ENCODE measurements at regions not wholly inside any gene's neighbourhood (a gene's known extent, or its start where the extent isn't known, plus 50 kb on each side); places are given as distances from the start of the nearest gene placed in this dataset.

- no peak for ATAC-seq
- TF ChIP-seq RARB (CRISPR knock-in tag; IDR thresholded peaks at IDR 0.05) (no peak), TOX (CRISPR knock-in tag; IDR thresholded peaks at IDR 0.05; ENCODE audit: borderline replicate concordance) (no peak), BACH2 (CRISPR knock-in tag; IDR thresholded peaks at IDR 0.05; ENCODE audit: borderline replicate concordance) (no peak), TCF4 (CRISPR knock-in tag; IDR thresholded peaks at IDR 0.05; ENCODE audit: borderline replicate concordance) (no peak), GLIS3 (CRISPR knock-in tag; IDR thresholded peaks at IDR 0.05) (no peak), SNAI2 (CRISPR knock-in tag; IDR thresholded peaks at IDR 0.05) (no peak), CREB5 (CRISPR knock-in tag; IDR thresholded peaks at IDR 0.05; ENCODE audit: low read depth) (no peak), ISL1 (CRISPR knock-in tag; IDR thresholded peaks at IDR 0.05) (no peak), ZNF8 (CRISPR knock-in tag; IDR thresholded peaks at IDR 0.05) (no peak), CSDC2 (CRISPR knock-in tag; IDR thresholded peaks at IDR 0.05) (no peak), ZFP30 (CRISPR knock-in tag; IDR thresholded peaks at IDR 0.05) (no peak), ESRRG (CRISPR knock-in tag; IDR thresholded peaks at IDR 0.05) (no peak)
Observed at GRCh38 chr20:11698124-11698523, 219.6 kb upstream of the BTBD3 start.

- TF ChIP-seq GLIS3 (CRISPR knock-in tag; IDR thresholded peaks at IDR 0.05) = no peak
- TF ChIP-seq ZFP3 (CRISPR knock-in tag; IDR thresholded peaks at IDR 0.05) = no peak
- TF ChIP-seq PATZ1 (CRISPR knock-in tag; IDR thresholded peaks at IDR 0.05; ENCODE audit: borderline replicate concordance) = no peak
- TF ChIP-seq CSDC2 (CRISPR knock-in tag; IDR thresholded peaks at IDR 0.05) = no peak
- TF ChIP-seq OSR1 (CRISPR knock-in tag; IDR thresholded peaks at IDR 0.05) = no peak
- TF ChIP-seq ZNF70 (CRISPR knock-in tag; IDR thresholded peaks at IDR 0.05) = no peak
- TF ChIP-seq CREB5 (CRISPR knock-in tag; IDR thresholded peaks at IDR 0.05; ENCODE audit: low read depth) = no peak
- no peak for TF ChIP-seq RARB (CRISPR knock-in tag; IDR thresholded peaks at IDR 0.05)
- TF ChIP-seq TCF4 (CRISPR knock-in tag; IDR thresholded peaks at IDR 0.05; ENCODE audit: borderline replicate concordance) = no peak
- ATAC-seq = no peak
Observed at GRCh38 chr20:11700831-11701230, 216.9 kb upstream of the BTBD3 start.

- TF ChIP-seq ZNF70 (CRISPR knock-in tag; IDR thresholded peaks at IDR 0.05) = no peak
- TF ChIP-seq PPARA (CRISPR knock-in tag; IDR thresholded peaks at IDR 0.05; ENCODE audit: borderline replicate concordance) = no peak
- no peak for TF ChIP-seq BACH2 (CRISPR knock-in tag; IDR thresholded peaks at IDR 0.05; ENCODE audit: borderline replicate concordance)
- no peak for TF ChIP-seq ZNF565 (CRISPR knock-in tag; conservative IDR thresholded peaks at IDR 0.05; ENCODE audit: low read depth)
- no peak for TF ChIP-seq POU6F1 (CRISPR knock-in tag; IDR thresholded peaks at IDR 0.05; ENCODE audit: borderline replicate concordance, low read depth)
- no peak for TF ChIP-seq ZNF8 (CRISPR knock-in tag; IDR thresholded peaks at IDR 0.05)
- no peak for TF ChIP-seq OSR1 (CRISPR knock-in tag; IDR thresholded peaks at IDR 0.05)
- TF ChIP-seq ISL1 (CRISPR knock-in tag; IDR thresholded peaks at IDR 0.05) = no peak
- no peak for TF ChIP-seq CSRNP3 (CRISPR knock-in tag; IDR thresholded peaks at IDR 0.05)
- no peak for TF ChIP-seq TSHZ2 (CRISPR knock-in tag; IDR thresholded peaks at IDR 0.05)
- TF ChIP-seq RARB (CRISPR knock-in tag; IDR thresholded peaks at IDR 0.05) = no peak
- TF ChIP-seq SNAI2 (CRISPR knock-in tag; IDR thresholded peaks at IDR 0.05) = no peak
- no peak for TF ChIP-seq PATZ1 (CRISPR knock-in tag; IDR thresholded peaks at IDR 0.05; ENCODE audit: borderline replicate concordance)
- TF ChIP-seq ZFP3 (CRISPR knock-in tag; IDR thresholded peaks at IDR 0.05) = no peak
- TF ChIP-seq ARNTL (CRISPR knock-in tag; IDR thresholded peaks at IDR 0.05; ENCODE audit: borderline replicate concordance, low read depth) = no peak
- ATAC-seq = no peak
Observed at GRCh38 chr20:11702721-11703518, 214.8 kb upstream of the BTBD3 start.
